ENCODE measurements at regions not wholly inside any gene's neighbourhood (a gene's known extent, or its start where the extent isn't known, plus 50 kb on each side); places are given as distances from the start of the nearest gene placed in this dataset.

- TF ChIP-seq THYN1 (CRISPR knock-in tag; IDR thresholded peaks at IDR 0.05; ENCODE audit: borderline replicate concordance, low read depth), result no peak
- no peak for TF ChIP-seq TGIF2 (CRISPR knock-in tag; IDR thresholded peaks at IDR 0.05)
- no peak for TF ChIP-seq PRDM4 (CRISPR knock-in tag; IDR thresholded peaks at IDR 0.05; ENCODE audit: borderline replicate concordance)
- TF ChIP-seq IRF9 (CRISPR knock-in tag; IDR thresholded peaks at IDR 0.05; ENCODE audit: borderline replicate concordance), result no peak
- no peak for TF ChIP-seq ZNF841 (CRISPR knock-in tag; IDR thresholded peaks at IDR 0.05; ENCODE audit: borderline replicate concordance)
- no peak for TF ChIP-seq REXO4 (CRISPR knock-in tag; IDR thresholded peaks at IDR 0.05; ENCODE audit: borderline replicate concordance)
- TF ChIP-seq REST (IDR thresholded peaks at IDR 0.05; ENCODE audit: borderline replicate concordance in 1 of 2, low read depth in 1 of 2, low read length in 2 of 2), result no peak
- TF ChIP-seq HOXA5 (CRISPR knock-in tag; IDR thresholded peaks at IDR 0.05), result peak; percentile 14; the same call in 1 of the 2 replicates
- TF ChIP-seq GMEB1 (CRISPR knock-in tag; IDR thresholded peaks at IDR 0.05; ENCODE audit: borderline replicate concordance), result no peak
- 0 out of 2 replicates have a peak, but pooled peaks have one; percentile 14 for TF ChIP-seq ZNF264 (CRISPR knock-in tag; IDR thresholded peaks at IDR 0.05)
- TF ChIP-seq TBP (CRISPR knock-in tag; IDR thresholded peaks at IDR 0.05), result no peak
- no peak for TF ChIP-seq ZNF441 (CRISPR knock-in tag; IDR thresholded peaks at IDR 0.05; ENCODE audit: borderline replicate concordance)
- TF ChIP-seq ZBTB49 (CRISPR knock-in tag; IDR thresholded peaks at IDR 0.05; ENCODE audit: borderline replicate concordance), result no peak
- no peak for TF ChIP-seq ZNF230 (CRISPR knock-in tag; IDR thresholded peaks at IDR 0.05)
- TF ChIP-seq NR1H2 (CRISPR knock-in tag; IDR thresholded peaks at IDR 0.05; ENCODE audit: borderline replicate concordance, low read depth), result no peak
- TF ChIP-seq RCOR2 (CRISPR knock-in tag; IDR thresholded peaks at IDR 0.05), result no peak
These were observed 92.1 kb upstream of the NEDD9 start (continued) for GRCh38 chr6:11324453-11325015.

Data from HepG2 (cell line).